ENCODE measurements at regions not wholly inside any gene's neighbourhood (a gene's known extent, or its start where the extent isn't known, plus 50 kb on each side); places are given as distances from the start of the nearest gene placed in this dataset.

- POLR2A ChIA-PET, result no interaction called here
- CTCF ChIA-PET, result no interaction called here
Observed at GRCh38 chr9:13675638-13676000, 396.1 kb upstream of the MPDZ start.

DNA sequence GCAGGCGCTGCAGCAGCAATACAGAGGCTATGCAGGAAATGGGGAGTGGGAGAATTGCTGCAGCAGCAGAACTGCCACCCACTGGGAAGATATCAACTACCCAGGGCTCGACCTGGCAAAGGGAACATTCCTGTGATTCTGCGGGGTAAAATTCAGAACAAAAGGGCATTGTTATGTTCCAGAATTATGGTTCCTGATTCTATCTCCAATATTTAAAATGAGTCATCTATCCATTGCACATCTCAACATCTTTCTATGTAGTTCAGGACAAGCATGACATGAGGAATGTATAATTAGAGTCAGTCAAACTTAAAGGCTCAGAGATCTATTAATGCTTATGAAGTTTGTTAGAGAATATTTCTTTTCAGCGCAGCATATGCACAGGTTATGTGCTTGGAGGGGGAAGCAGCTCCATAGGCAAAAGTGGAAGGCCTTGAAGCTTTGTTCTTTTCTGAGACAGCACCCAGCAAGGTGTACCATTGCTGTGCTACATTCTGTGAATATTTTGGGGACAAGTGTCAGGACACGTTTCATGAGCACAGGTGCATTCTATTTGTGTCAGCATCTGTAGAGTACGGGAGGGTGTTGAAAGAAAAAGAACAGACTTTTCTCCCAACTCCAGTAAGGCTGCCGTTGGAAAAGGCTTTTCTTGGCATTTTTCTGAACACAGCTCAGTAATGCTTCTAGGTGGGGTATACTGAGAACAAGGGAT is 395.6 kb upstream of the MPDZ start:
- ChIA-PET CTCF (no interaction called here), POLR2A (no interaction called here)

- POLR2A ChIA-PET, result no interaction called here
- CTCF ChIA-PET, result no interaction called here
Observed at GRCh38 chr9:13673348-13673747, 393.9 kb upstream of the MPDZ start.

- ChIA-PET CTCF (no interaction called here), POLR2A (no interaction called here)
Observed at GRCh38 chr9:13665418-13666066, 386.1 kb upstream of the MPDZ start.

- POLR2A ChIA-PET, result no interaction called here
- CTCF ChIA-PET, result no interaction called here
Observed at GRCh38 chr9:13661014-13661413, 381.5 kb upstream of the MPDZ start.

- ChIA-PET POLR2A (no interaction called here), CTCF (no interaction called here)
Observed at GRCh38 chr9:13651969-13652663, 372.6 kb upstream of the MPDZ start.

GRCh38 chr9:13651526-13651925 is 372.0 kb upstream of the MPDZ start:
- ChIA-PET CTCF (no interaction called here), POLR2A (no interaction called here)

GRCh38 chr9:13648676-13649075 is 369.2 kb upstream of the MPDZ start:
- CTCF ChIA-PET, result no interaction called here
- POLR2A ChIA-PET, result no interaction called here

GRCh38 chr9:13648068-13648467 is 368.6 kb upstream of the MPDZ start:
- ChIA-PET CTCF (no interaction called here), POLR2A (no interaction called here)

- ChIA-PET POLR2A (no interaction called here), CTCF (interaction anchor here (0.7 kb wide), 1 partner anchor 209 kb away, joined by 3 read pairs; no protein-coding TSS in a partner anchor)
Observed at GRCh38 chr9:13646500-13647021, 367.1 kb upstream of the MPDZ start.

DNA sequence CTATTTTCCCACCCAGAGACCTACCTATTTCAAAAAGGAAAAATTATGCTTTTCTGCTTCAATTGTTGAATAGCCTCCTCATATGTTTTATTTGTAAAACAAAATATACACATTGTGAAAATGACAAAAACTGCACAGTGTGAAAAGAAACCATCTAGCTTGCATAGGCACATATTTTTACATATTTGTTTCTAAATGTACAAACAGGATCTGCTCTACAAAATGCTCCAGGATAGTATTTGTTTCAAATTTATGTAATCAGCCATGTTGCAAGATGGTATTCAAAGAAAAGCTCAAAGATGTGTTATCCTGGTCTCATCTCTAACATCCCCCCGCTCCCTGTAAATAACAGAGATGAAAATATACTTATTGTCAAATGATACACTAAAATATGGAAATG is 366.1 kb upstream of the MPDZ start:
- POLR2A ChIA-PET, result no interaction called here
- CTCF ChIA-PET, result no interaction called here

DNA sequence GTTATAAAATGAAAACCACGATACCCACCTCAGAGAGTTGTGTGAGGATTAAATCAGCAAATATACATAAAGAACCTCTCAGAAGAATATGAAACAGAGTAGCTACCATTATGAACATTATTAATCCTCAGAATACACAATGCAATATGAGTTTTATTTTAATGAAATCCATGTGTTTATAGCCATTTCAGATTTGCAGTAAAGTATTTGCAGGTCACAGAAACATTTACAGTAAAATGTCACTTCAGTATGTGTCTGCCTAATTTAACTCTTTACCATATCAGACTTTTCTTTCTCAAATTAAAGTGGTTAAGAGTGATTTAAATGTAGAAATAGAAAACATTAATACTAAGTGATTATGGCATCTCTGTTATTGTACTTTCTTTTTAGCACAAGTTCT is 365.2 kb upstream of the MPDZ start:
- ChIA-PET POLR2A (no interaction called here), CTCF (no interaction called here)

DNA sequence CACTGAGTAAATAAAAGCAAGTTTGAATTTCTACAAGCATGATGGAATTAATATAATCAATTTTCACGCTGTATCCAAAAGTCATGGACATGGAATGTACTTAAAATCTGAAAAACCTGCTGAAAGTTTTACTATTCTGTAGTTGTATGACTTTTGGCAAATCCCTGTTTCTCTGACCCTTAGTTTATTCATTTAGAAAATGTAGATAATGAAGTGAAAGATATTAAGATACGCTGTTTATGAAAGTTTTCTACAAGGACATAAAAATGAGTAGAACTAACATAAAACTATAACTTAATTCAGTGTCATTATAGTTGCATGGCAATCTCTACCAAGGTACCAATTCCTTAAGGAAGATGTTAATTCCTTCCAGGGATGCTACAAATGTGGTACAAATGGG is 363.2 kb upstream of the MPDZ start:
- POLR2A ChIA-PET, result no interaction called here
- CTCF ChIA-PET, result no interaction called here

DNA sequence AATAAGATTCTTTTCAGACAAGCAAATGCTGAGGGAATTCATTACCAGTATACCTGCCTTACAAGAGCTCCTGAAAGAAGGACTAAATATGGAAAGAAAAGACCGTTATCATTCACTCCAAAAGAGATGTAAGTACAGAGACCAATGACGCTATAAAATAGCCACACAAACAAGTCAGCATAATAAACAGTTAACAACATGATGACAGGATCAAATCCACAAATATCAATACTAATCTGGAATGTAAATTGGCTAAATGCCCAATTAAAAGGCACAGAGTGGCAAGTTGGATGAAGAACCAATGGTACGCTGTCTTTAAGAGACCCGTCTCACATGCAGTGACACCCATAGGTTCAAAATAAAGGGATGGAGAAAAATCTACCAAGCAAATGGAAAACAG is 349.6 kb upstream of the MPDZ start:
- POLR2A ChIA-PET, result no interaction called here
- CTCF ChIA-PET, result no interaction called here

- ChIA-PET CTCF (no interaction called here), POLR2A (no interaction called here)
Observed at GRCh38 chr9:13628526-13628925, 349.0 kb upstream of the MPDZ start.

- ChIA-PET POLR2A (no interaction called here), CTCF (no interaction called here)
Observed at GRCh38 chr9:13627502-13627901, 348.0 kb upstream of the MPDZ start.

DNA sequence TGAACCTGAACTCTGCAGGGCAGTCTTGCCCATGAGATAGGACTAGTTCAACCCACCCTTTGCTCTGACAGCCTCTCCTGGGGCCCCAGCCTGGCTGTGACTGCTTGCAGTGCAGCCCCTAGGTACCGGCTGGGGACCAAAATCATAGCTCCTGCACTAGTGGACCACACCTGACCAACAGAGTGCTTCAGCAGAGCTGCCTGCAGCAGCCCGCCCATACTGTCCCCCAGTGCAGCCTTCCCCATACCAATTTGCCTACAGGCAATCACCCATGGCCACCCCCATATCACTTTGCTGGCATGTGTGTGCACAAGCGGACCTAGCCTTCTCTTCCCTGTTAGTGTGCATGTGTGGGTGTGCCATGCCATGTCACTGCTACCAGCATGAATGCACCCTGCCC is 347.6 kb upstream of the MPDZ start:
- ChIA-PET CTCF (no interaction called here), POLR2A (no interaction called here)

DNA sequence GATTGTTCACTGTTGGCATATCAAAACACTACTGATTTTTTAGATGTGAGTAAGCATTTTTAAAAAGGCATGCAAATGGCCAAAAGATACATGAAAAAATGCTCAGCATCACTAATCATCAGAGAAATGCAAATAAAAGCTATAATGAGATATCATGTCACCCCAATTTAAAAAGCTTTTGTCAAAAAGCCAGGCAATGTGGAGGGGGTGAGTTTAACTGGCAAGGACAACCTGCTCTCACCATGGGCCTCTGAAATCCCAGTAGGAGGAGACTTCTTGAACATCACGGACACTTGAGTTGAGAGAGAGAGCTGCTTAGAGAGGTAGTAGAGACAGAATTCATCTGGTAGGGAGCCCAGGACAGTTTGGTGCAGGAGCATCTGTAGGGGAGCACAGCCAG is 347.1 kb upstream of the MPDZ start:
- CTCF ChIA-PET, result no interaction called here

GRCh38 chr9:13621872-13622564 is 342.5 kb upstream of the MPDZ start:
- ChIA-PET CTCF (no interaction called here), POLR2A (no interaction called here)

More for the DNA sequence above, 347.1 kb upstream of the MPDZ start:
- POLR2A ChIA-PET, result no interaction called here

DNA sequence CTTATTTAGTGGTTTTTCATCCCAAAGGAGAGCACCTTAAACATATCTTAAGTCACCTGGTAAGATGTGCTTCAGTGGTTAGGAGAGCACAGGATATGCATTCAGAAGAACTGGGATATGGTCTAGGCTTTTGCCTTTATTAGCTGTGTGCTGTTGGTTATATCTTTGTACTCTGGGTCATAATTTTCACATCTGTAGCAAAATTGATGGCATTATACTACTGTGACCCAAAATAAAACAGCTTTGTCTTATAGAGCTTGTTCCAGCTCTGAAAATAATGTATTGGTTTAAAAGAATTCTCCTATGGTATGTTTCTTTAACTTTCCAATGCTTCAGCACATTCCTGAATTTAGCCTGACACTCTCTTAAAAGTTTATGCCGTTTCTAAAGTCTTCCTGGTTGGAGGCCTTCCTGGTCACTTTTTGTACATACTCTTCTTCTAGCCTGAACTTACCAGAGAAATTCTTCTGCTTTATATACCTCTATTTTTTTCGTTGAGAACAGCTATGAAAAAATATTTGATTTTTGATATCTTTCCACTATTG is 337.1 kb upstream of the MPDZ start:
- CTCF ChIA-PET, result no interaction called here

More for the DNA sequence above, 337.1 kb upstream of the MPDZ start:
- POLR2A ChIA-PET, result no interaction called here

Measured in activated CD8-positive, alpha-beta memory T cell treated with anti-CD3 and anti-CD28 coated beads for 36 hours (primary cell).